ENCODE measurements at regions not wholly inside any gene's neighbourhood (a gene's known extent, or its start where the extent isn't known, plus 50 kb on each side); places are given as distances from the start of the nearest gene placed in this dataset.
A peak's percentile ranks its signal among the peaks of the same experiment; 100 is the strongest.

- no peak for DNase-seq (ENCODE audit: low read depth)
- TF ChIP-seq CTCF (IDR thresholded peaks at IDR 0.05; ENCODE audit: insufficient read depth, low read depth, low read length, missing control alignments): no peak
- no peak overlapping the region for H3K4me3 ChIP-seq (ENCODE audit: low read depth, low read length)
Observed at GRCh38 chr5:145350513-145350912, 484.6 kb downstream of the PRELID2 start.

GRCh38 chr5:145347026-145347616 is 488.0 kb downstream of the PRELID2 start:
- peak; percentile 10 for DNase-seq (ENCODE audit: low read depth)
- TF ChIP-seq CTCF (IDR thresholded peaks at IDR 0.05; ENCODE audit: insufficient read depth, low read depth, low read length, missing control alignments): peak; percentile 37
- no peak overlapping the region for H3K4me3 ChIP-seq (ENCODE audit: low read depth, low read length)

- H3K4me3 ChIP-seq (ENCODE audit: low read depth, low read length): no peak overlapping the region
- TF ChIP-seq CTCF (IDR thresholded peaks at IDR 0.05; ENCODE audit: insufficient read depth, low read depth, low read length, missing control alignments): no peak
Observed at GRCh38 chr5:145345511-145346287, 489.4 kb downstream of the PRELID2 start.

GRCh38 chr5:145341842-145342241 is 493.3 kb downstream of the PRELID2 start:
- H3K4me3 ChIP-seq (ENCODE audit: low read depth, low read length): no peak overlapping the region
- no peak for TF ChIP-seq CTCF (IDR thresholded peaks at IDR 0.05; ENCODE audit: insufficient read depth, low read depth, low read length, missing control alignments)
- DNase-seq (ENCODE audit: low read depth): no peak

More at GRCh38 chr5:145345511-145346287, 489.4 kb downstream of the PRELID2 start:
- no peak for DNase-seq (ENCODE audit: low read depth)

GRCh38 chr5:145340099-145340498 is 495.0 kb downstream of the PRELID2 start:
- no peak for TF ChIP-seq CTCF (IDR thresholded peaks at IDR 0.05; ENCODE audit: insufficient read depth, low read depth, low read length, missing control alignments)
- DNase-seq (ENCODE audit: low read depth): no peak
- H3K4me3 ChIP-seq (ENCODE audit: low read depth, low read length): no peak overlapping the region

- no peak for TF ChIP-seq CTCF (IDR thresholded peaks at IDR 0.05; ENCODE audit: insufficient read depth, low read depth, low read length, missing control alignments)
- DNase-seq (ENCODE audit: low read depth): no peak
- no peak overlapping the region for H3K4me3 ChIP-seq (ENCODE audit: low read depth, low read length)
Observed at GRCh38 chr5:145324767-145325479, 510.2 kb downstream of the PRELID2 start.
